Lower leg skin (tissue), 4 donors: ENCODE measurements at regions not wholly inside any gene's neighbourhood (a gene's known extent, or its start where the extent isn't known, plus 50 kb on each side); places are given as distances from the start of the nearest gene placed in this dataset.

Experiments
- DNase-seq, 2 donors: peaks; one replicate each; pipeline ENCODE4 v3.0.0-alpha.2; 2019; ENCODE audit warnings: low spot score in 2 of 2
- H3K4me3 ChIP-seq: fragments of 200-600 bp; sonication (generic); 2 replicates; pipeline ENCODE4 v1.5.1; 2017; ENCODE audit warnings: mild to moderate bottlenecking, low read depth; ENCODE audit not compliant: poor library complexity, severe bottlenecking
- POLR2A ChIP-seq, 2 donors: fragments of 450-650 bp; IDR thresholded peaks; one replicate each; pipeline ENCODE4 v1.6.1; 2016 to 2017; ENCODE audit warnings: antibody characterized with exemption in 2 of 2, mild to moderate bottlenecking in 1 of 2, moderate library complexity in 1 of 2
- WGBS, 2 donors: methylation state at CpG; one replicate each; pipeline ENCODE4 v1.1.5; 2018; 5-methylcytosine and 5-hydroxymethylcytosine counted together
- intact Hi-C: fragments of 100-400 bp; cut with DNase I; formaldehyde crosslinking; loops from one replicate; pipeline ENCODE4 v1.15.0; 2023; ENCODE audit warnings: low total_unique reads
- TF ChIP-seq, protein P1 (sequence below), 3 donors: fragments of 450-650 bp; IDR thresholded peaks; one replicate each; pipeline ENCODE4 v1.5.1; 2016; ENCODE audit warnings: antibody characterized with exemption in 3 of 3, mild to moderate bottlenecking in 3 of 3, moderate library complexity in 2 of 3

- TF ChIP-seq, protein P1, sequence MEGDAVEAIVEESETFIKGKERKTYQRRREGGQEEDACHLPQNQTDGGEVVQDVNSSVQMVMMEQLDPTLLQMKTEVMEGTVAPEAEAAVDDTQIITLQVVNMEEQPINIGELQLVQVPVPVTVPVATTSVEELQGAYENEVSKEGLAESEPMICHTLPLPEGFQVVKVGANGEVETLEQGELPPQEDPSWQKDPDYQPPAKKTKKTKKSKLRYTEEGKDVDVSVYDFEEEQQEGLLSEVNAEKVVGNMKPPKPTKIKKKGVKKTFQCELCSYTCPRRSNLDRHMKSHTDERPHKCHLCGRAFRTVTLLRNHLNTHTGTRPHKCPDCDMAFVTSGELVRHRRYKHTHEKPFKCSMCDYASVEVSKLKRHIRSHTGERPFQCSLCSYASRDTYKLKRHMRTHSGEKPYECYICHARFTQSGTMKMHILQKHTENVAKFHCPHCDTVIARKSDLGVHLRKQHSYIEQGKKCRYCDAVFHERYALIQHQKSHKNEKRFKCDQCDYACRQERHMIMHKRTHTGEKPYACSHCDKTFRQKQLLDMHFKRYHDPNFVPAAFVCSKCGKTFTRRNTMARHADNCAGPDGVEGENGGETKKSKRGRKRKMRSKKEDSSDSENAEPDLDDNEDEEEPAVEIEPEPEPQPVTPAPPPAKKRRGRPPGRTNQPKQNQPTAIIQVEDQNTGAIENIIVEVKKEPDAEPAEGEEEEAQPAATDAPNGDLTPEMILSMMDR (IDR thresholded peaks at IDR 0.05), result no peak
- TF ChIP-seq POLR2A (IDR thresholded peaks at IDR 0.05), result no peak
- intact Hi-C loops, result no loop called here
- WGBS, 2 donors, result 67 to 70% methylated on average over 7 of the region's 7 CpGs
- no peak for DNase-seq
- H3K4me3 ChIP-seq, result no peak overlapping the region
These were observed 271.8 kb downstream of the AEBP2 start for GRCh38 chr12:19710811-19711793.

DNA sequence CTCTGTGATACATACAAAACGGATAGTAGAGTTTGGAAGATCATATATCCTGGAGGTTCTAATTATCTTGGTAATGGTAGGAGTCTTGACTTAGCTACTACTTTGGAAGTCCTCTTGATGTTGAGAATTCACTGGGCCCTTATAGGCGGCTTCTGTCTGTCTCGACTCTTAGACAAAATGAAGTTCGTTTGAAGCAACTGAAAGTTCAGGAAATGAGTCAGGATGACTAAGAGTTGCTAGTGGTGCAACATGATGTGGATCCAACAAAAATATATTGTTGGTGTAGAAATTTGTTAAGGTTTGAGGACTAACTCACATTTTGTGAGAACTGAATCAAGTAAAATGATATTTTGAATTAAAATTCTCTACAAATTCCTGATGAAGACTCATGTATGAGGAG lies 272.7 kb downstream of the AEBP2 start:
- intact Hi-C loops, result no loop called here
- no peak for TF ChIP-seq POLR2A (IDR thresholded peaks at IDR 0.05)
- TF ChIP-seq, protein P1 (IDR thresholded peaks at IDR 0.05), result no peak
- no peak for DNase-seq
- H3K4me3 ChIP-seq, result no peak overlapping the region
- 75 to 77% methylated on average over 4 of the region's 4 CpGs for WGBS, 2 donors

DNA sequence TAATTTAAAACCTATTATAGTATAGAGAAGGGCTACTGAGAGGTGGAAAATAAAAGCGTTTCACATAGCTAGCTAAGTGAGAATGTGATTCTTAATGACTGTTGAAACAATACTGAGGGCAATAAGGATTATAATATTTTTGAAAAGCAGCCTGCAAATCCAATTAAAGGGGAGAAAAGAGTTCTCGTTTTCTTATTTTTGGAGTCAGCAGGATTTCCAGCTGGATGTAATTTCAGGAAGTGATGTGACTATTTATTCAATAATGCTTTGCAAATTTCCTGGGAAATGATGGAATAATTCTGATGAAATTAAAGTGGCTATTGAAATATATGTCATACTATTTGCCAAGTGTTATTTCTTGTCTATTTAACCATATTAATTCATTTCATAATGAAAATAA lies 279.1 kb downstream of the AEBP2 start:
- intact Hi-C loops, result no loop called here
- no peak overlapping the region for H3K4me3 ChIP-seq
- TF ChIP-seq, protein P1 (IDR thresholded peaks at IDR 0.05), result no peak
- no peak for TF ChIP-seq POLR2A (IDR thresholded peaks at IDR 0.05)
- no peak for DNase-seq
- 48 to 49% methylated on average over 2 of the region's 2 CpGs for WGBS, 2 donors

GRCh38 chr12:19719672-19720071 lies 280.4 kb downstream of the AEBP2 start:
- TF ChIP-seq, protein P1 (IDR thresholded peaks at IDR 0.05), result no peak
- no peak for DNase-seq
- intact Hi-C loops, result no loop called here
- WGBS, 2 donors, result 96 to 100% methylated on average over 1 of the region's 1 CpG
- no peak overlapping the region for H3K4me3 ChIP-seq

- TF ChIP-seq, protein P1 (IDR thresholded peaks at IDR 0.05), result no peak
- no peak for TF ChIP-seq POLR2A (IDR thresholded peaks at IDR 0.05)
- intact Hi-C loops, result no loop called here
- no peak for DNase-seq
- H3K4me3 ChIP-seq, result no peak overlapping the region
- WGBS, 2 donors, result 89 to 94% methylated on average over 4 to 5 of the region's 5 CpGs
These were observed 286.8 kb downstream of the AEBP2 start for GRCh38 chr12:19726122-19726521.
